ENCODE measurements at regions not wholly inside any gene's neighbourhood (a gene's known extent, or its start where the extent isn't known, plus 50 kb on each side); places are given as distances from the start of the nearest gene placed in this dataset. TPM values are rescaled to one million over a fixed set of nuclear protein-coding genes. Genes with fewer than 3 reads are reported as not detected.

- Histone ChIP-seq H3K4me2 (ENCODE audit: low read length) (no peak overlapping the region), H3K4me3 (ENCODE audit: low read length) (no peak overlapping the region), H3K27me3 (ENCODE audit: control insufficient read depth, insufficient read depth, low read length) (no peaks in the 10 kb centered on the region), H3K9ac (ENCODE audit: low read depth, low read length) (no peak overlapping the region), H3K4me1 (ENCODE audit: control insufficient read depth, insufficient read depth, low read length) (peaks cover 11% of the 10 kb centered on the region), H3K36me3 (ENCODE audit: insufficient read depth, low read length) (no peaks in the 10 kb centered on the region), H3K9me3 (replicated peaks; ENCODE audit: low read length) (no peaks in the 10 kb centered on the region)
Observed at GRCh38 chr5:103623425-103623824, 60.8 kb upstream of the NUDT12 start.

DNA sequence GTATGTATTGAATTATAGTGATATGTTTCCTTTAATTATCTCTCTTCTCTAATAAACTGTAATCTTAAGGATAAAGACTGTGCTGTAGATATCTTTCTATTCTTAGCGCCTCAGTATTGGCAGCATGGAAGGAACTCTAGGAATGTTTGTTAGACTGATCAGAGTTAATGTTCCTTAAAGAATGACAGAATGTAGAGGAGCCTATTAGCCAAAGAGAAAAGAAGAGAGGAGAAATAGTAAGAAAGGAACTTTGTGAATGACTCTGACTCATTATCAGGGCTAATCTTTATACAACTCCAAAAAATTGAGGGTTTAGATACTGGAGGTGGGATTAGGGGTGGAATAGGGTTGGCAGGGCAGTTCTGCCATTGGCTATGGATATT lies 59.0 kb upstream of the NUDT12 start:
- no peak overlapping the region for H3K4me3 ChIP-seq (ENCODE audit: low read length)
- H3K4me1 ChIP-seq (ENCODE audit: control insufficient read depth, insufficient read depth, low read length): peaks cover 11% of the 10 kb centered on the region
- H3K9me3 ChIP-seq (replicated peaks; ENCODE audit: low read length): no peaks in the 10 kb centered on the region
- H3K4me2 ChIP-seq (ENCODE audit: low read length): no peak overlapping the region
- H3K27me3 ChIP-seq (ENCODE audit: control insufficient read depth, insufficient read depth, low read length): no peaks in the 10 kb centered on the region
- no peak overlapping the region for H3K9ac ChIP-seq (ENCODE audit: low read depth, low read length)
- H3K36me3 ChIP-seq (ENCODE audit: insufficient read depth, low read length): no peaks in the 10 kb centered on the region

- peaks cover 11% of the 10 kb centered on the region for H3K4me1 ChIP-seq (ENCODE audit: control insufficient read depth, insufficient read depth, low read length)
- no peak overlapping the region for H3K4me2 ChIP-seq (ENCODE audit: low read length)
- no peak overlapping the region for H3K9ac ChIP-seq (ENCODE audit: low read depth, low read length)
- no peak overlapping the region for H3K4me3 ChIP-seq (ENCODE audit: low read length)
- no peaks in the 10 kb centered on the region for H3K36me3 ChIP-seq (ENCODE audit: insufficient read depth, low read length)
- no peaks in the 10 kb centered on the region for H3K27me3 ChIP-seq (ENCODE audit: control insufficient read depth, insufficient read depth, low read length)
- no peaks in the 10 kb centered on the region for H3K9me3 ChIP-seq (replicated peaks; ENCODE audit: low read length)
Observed at GRCh38 chr5:103620851-103621547, 58.4 kb upstream of the NUDT12 start.

GRCh38 chr5:103617913-103618312 lies 55.3 kb upstream of the NUDT12 start:
- no peak overlapping the region for H3K9ac ChIP-seq (ENCODE audit: low read depth, low read length)
- no peaks in the 10 kb centered on the region for H3K36me3 ChIP-seq (ENCODE audit: insufficient read depth, low read length)
- no peak overlapping the region for H3K4me2 ChIP-seq (ENCODE audit: low read length)
- no peaks in the 10 kb centered on the region for H3K9me3 ChIP-seq (replicated peaks; ENCODE audit: low read length)
- H3K4me1 ChIP-seq (ENCODE audit: control insufficient read depth, insufficient read depth, low read length): no peaks in the 10 kb centered on the region
- no peak overlapping the region for H3K4me3 ChIP-seq (ENCODE audit: low read length)
- H3K27me3 ChIP-seq (ENCODE audit: control insufficient read depth, insufficient read depth, low read length): no peaks in the 10 kb centered on the region

GRCh38 chr5:103617090-103617489 lies 54.5 kb upstream of the NUDT12 start:
- Histone ChIP-seq H3K4me2 (ENCODE audit: low read length) (no peak overlapping the region), H3K27me3 (ENCODE audit: control insufficient read depth, insufficient read depth, low read length) (no peaks in the 10 kb centered on the region), H3K9me3 (replicated peaks; ENCODE audit: low read length) (no peaks in the 10 kb centered on the region)

GRCh38 chr5:103612545-103612944 lies 50.0 kb upstream of the NUDT12 start:
- H3K27me3 ChIP-seq (ENCODE audit: control insufficient read depth, insufficient read depth, low read length): no peaks in the 10 kb centered on the region
- H3K4me3 ChIP-seq (ENCODE audit: low read length): no peak overlapping the region
- H3K9ac ChIP-seq (ENCODE audit: low read depth, low read length): no peak overlapping the region
- H3K9me3 ChIP-seq (replicated peaks; ENCODE audit: low read length): no peaks in the 10 kb centered on the region
- no peaks in the 10 kb centered on the region for H3K4me1 ChIP-seq (ENCODE audit: control insufficient read depth, insufficient read depth, low read length)
- H3K36me3 ChIP-seq (ENCODE audit: insufficient read depth, low read length): no peaks in the 10 kb centered on the region
- H3K4me2 ChIP-seq (ENCODE audit: low read length): no peak overlapping the region

More at GRCh38 chr5:103617090-103617489, 54.5 kb upstream of the NUDT12 start:
- H3K4me3 ChIP-seq (ENCODE audit: low read length): no peak overlapping the region
- H3K9ac ChIP-seq (ENCODE audit: low read depth, low read length): no peak overlapping the region
- no peaks in the 10 kb centered on the region for H3K4me1 ChIP-seq (ENCODE audit: control insufficient read depth, insufficient read depth, low read length)
- no peaks in the 10 kb centered on the region for H3K36me3 ChIP-seq (ENCODE audit: insufficient read depth, low read length)

Small RNAs in the stretch of these regions (small RNA-seq; reads per million reads assigned to genes)
- gene PSMC1P5 (not detected), gene RF00322 (not detected), gene RN7SL255P (not detected), gene RNA5SP189 (not detected), gene RNU1-140P (8.3 reads per million, percentile 89 among the genes with 10 or more reads in this experiment), gene RNU6-334P (not detected)

Measured in skeletal muscle satellite cell (primary cell).